Natural killer cell (primary cell): ENCODE measurements at regions not wholly inside any gene's neighbourhood (a gene's known extent, or its start where the extent isn't known, plus 50 kb on each side); places are given as distances from the start of the nearest gene placed in this dataset.

Source experiments
- ATAC-seq, 3 donors: fragments of 150-1000 bp in 2 of 3; fragments of 200-7000 bp in 1 of 3; cut with Tn5 transposase; 1 replicate in 1 of 3; 2 replicates in 2 of 3; pipeline ENCODE4 v1.10.0; 2021; ENCODE audit warnings: mild to moderate bottlenecking in 2 of 3, moderate library complexity in 2 of 3
- DNase-seq, 2 donors: peaks; one replicate each; pipeline versions ENCODE4 v3.0.0 to v3.0.0-alpha.2; 2013 to 2021; ENCODE audit warnings: mixed read lengths in 1 of 2
- H3K27ac ChIP-seq: one replicate; pipeline ENCODE4 v1.5.1; 2013; ENCODE audit warnings: mild to moderate bottlenecking, low read length
- H3K27me3 ChIP-seq: one replicate; pipeline ENCODE4 v1.6.1; 2013; ENCODE audit warnings: low read length; ENCODE audit not compliant: control insufficient read depth, insufficient read depth
- H3K36me3 ChIP-seq: one replicate; pipeline ENCODE4 v1.6.1; 2013; ENCODE audit warnings: low read length; ENCODE audit not compliant: control insufficient read depth, insufficient read depth
- H3K4me1 ChIP-seq: one replicate; pipeline ENCODE4 v1.6.1; 2013; ENCODE audit warnings: low read length; ENCODE audit not compliant: control insufficient read depth, insufficient read depth
- H3K4me3 ChIP-seq: one replicate; pipeline ENCODE4 v1.5.1; 2013; ENCODE audit warnings: low read length
- H3K9me3 ChIP-seq: one replicate; pipeline ENCODE4 v1.6.1; 2013; ENCODE audit warnings: low read length; ENCODE audit not compliant: control insufficient read depth, insufficient read depth
- H3K27ac Mint-ChIP-seq, 2 donors: one replicate each; pipeline ENCODE4 v1.8.0; 2022; ENCODE audit warnings: mild to moderate bottlenecking in 2 of 2, mixed read lengths in 2 of 2, moderate library complexity in 1 of 2
- H3K27me3 Mint-ChIP-seq, 2 donors: one replicate each; pipeline ENCODE4 v1.8.0; 2022; ENCODE audit warnings: low read depth in 2 of 2, mixed read lengths in 2 of 2
- H3K36me3 Mint-ChIP-seq: one replicate; pipeline ENCODE4 v1.8.0; 2022; ENCODE audit warnings: mixed read lengths
- H3K4me1 Mint-ChIP-seq, 2 donors: one replicate each; pipeline ENCODE4 v1.8.0; 2022; ENCODE audit warnings: mixed read lengths in 2 of 2
- H3K4me3 Mint-ChIP-seq: one replicate; pipeline ENCODE4 v1.8.0; 2022; ENCODE audit warnings: mild to moderate bottlenecking, moderate library complexity, mixed read lengths
- H3K9me3 Mint-ChIP-seq, 2 donors: one replicate each; pipeline ENCODE4 v1.8.0; 2022; ENCODE audit warnings: mixed read lengths in 2 of 2
- CTCF ChIP-seq: fragments of 200-600 bp; IDR thresholded peaks from one replicate; pipeline ENCODE4 v1.8.0; 2022; ENCODE audit warnings: antibody characterized with exemption
- WGBS: methylation state at CpG from one replicate; pipeline ENCODE4 v1.1.7; 2013; ENCODE audit warnings: missing lambda C conversion rate; ENCODE audit not compliant: insufficient coverage; 5-methylcytosine and 5-hydroxymethylcytosine counted together
- intact Hi-C: fragments of 100-400 bp; cut with micrococcal nuclease; formaldehyde crosslinking; loops from one replicate; pipeline ENCODE4 v1.14.2; 2022

DNA sequence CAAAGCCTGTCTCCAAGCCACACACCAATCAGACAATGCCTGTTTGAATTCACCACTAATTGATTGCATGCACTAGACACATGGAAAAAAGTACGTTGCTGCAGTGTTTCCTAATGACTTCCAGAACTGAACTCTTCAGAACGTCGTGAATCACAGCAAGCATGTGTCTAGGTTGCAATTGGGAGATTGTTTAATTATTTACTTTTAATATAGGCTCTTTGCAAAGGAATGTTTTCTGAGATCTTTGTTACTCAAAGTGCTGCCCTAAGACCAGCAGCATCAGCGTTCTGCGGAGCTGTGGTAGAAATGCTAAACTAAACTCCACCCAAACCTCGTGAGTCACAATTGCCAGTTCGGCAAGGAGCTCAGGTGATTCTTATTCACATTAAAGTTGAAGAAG, 52.7 kb upstream of the CCDC68 start:
- intact Hi-C loops = no loop called here
- WGBS = 91% methylated on average over 7 of the region's 7 CpGs
- Histone ChIP-seq H3K9me3 (no peaks in the 10 kb centered on the region), H3K4me3 (no peak overlapping the region), H3K36me3 (no peaks in the 10 kb centered on the region), H3K27me3 (no peaks in the 10 kb centered on the region), H3K4me1 (no peaks in the 10 kb centered on the region), H3K27ac (no peak overlapping the region)
- DNase-seq = no peak
- TF ChIP-seq CTCF = no peak
- no peaks in the 10 kb centered on the region for H3K36me3 Mint-ChIP-seq
- peaks cover 20 to 40% of the 10 kb centered on the region in 2 donors for H3K27me3 Mint-ChIP-seq
- no peak for ATAC-seq
- H3K9me3 Mint-ChIP-seq = no peaks in the 10 kb centered on the region
- H3K4me1 Mint-ChIP-seq = no peaks in the 10 kb centered on the region
- no peak overlapping the region for H3K4me3 Mint-ChIP-seq
- no peak overlapping the region for H3K27ac Mint-ChIP-seq
